HG03060 (cell line): ENCODE measurements at regions not wholly inside any gene's neighbourhood (a gene's known extent, or its start where the extent isn't known, plus 50 kb on each side); places are given as distances from the start of the nearest gene placed in this dataset.
"Not testable (repeated sequence)": the region's sequence is repeated elsewhere in the genome, so short reads cannot be mapped to it uniquely, and the experiment has no call there.

Experiments used
- ATAC-seq: cut with Tn5 transposase; IDR thresholded peaks from one replicate; pipeline ENCODE4 v1.9.1; 2021; ENCODE audit warnings: low read depth, moderate number of reproducible peaks; ENCODE audit not compliant: unreplicated experiment

DNA sequence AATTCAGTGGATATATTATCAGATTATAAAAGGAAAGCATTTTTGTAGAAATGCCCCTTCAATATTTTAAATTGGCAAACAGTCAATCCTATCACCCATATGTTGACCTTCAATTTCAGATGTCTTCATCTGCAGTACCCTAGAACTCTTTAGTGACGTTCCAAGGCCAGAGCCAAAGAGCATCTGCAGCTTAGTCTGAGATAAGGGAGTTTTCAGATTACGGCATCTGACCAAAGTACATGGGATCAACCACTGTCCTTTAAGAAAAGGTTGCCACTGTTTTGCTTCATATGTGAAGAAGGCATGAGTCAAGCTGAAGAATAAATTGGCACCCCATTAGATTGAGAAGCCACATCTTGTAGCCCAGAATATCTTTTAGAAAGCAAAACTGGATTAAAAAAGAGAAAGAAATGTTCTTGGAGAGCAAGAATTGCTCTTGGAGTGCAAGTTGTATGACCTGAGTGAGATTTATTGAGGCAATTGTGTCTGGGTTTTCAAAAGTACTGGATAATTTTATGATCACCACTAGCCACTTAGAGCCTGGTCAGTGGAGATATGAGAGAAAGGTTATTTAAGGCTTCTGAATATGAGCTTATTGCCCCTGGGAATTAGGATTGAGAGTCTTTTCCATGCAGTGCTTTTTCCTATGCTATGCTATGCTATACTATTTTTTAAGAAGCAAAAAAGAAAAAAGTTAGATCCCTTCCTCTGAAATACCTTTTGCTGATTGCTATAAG, 251.9 kb upstream of the NR3C2 start:
- ATAC-seq = no peak

DNA sequence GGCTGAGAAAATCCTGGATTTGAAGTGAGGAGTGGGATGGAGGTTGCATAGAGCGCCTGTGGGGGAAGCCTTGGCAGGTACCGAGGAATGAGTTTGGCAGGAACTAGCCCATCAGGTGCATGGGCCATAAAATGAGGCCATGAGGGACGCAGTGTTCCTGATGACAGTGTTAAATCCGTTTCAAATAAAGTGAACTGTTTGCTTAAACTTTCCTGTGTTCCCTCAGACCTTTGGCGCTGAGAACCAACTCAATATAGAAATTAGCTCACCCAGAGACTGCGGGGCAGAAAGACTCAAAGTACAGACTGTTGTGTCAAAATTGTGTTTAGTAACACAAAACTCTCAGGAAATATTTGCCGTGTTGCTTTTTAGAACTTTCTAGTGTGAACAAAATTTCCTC, 250.0 kb upstream of the NR3C2 start:
- no peak for ATAC-seq

- ATAC-seq = no peak
Observed at GRCh38 chr4:148686449-148686848, 244.2 kb upstream of the NR3C2 start.

DNA sequence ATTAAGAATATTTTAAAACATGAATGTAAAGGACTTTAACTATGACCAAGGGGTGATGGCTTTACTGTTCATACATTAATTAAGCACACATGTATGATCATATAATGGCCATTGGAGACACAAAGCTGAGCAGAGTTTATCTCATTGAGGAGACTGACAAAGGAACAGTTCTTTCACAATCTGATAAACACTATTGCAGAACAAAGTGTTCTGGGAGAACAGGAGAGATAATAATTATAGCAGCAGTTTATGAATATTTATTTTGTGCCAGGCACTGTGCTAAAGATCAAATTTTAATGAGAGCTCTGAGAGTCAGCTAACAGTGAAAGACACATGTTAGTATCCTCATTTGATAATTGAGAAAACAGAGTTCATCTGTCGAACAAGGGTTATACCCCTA, 242.4 kb upstream of the NR3C2 start:
- no peak for ATAC-seq

- ATAC-seq = no peak
Observed at GRCh38 chr4:148680884-148681283, 238.7 kb upstream of the NR3C2 start.

- ATAC-seq = no peak
Observed at GRCh38 chr4:148676344-148676743, 234.1 kb upstream of the NR3C2 start.

GRCh38 chr4:148674876-148675275, 232.7 kb upstream of the NR3C2 start:
- no peak for ATAC-seq

DNA sequence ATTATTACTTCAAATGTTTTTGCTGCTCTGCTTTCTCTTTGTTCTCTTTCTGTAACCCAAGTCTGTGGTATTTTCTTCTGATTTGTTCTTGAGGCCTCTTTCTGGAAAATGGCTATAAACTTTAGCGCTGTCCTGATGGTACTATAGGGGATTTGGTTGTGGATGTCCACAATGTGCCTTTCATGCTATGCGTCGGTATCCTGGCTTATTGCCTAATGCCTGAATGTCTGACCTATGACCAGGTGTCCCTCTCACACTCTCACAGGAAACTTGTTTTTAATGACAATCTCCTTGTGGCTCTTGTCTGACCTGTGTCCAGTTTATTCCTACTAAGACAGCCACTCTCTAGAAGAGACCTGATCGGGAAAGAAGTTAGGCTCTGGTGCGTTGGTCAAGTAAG, 222.4 kb upstream of the NR3C2 start:
- ATAC-seq = no peak

GRCh38 chr4:148654131-148654530, 211.9 kb upstream of the NR3C2 start:
- no peak for ATAC-seq

- ATAC-seq = no peak
Observed at GRCh38 chr4:148653681-148654080, 211.5 kb upstream of the NR3C2 start.

GRCh38 chr4:148651991-148652390, 209.8 kb upstream of the NR3C2 start:
- no peak for ATAC-seq

- ATAC-seq = no peak
Observed at GRCh38 chr4:148649652-148650331, 207.6 kb upstream of the NR3C2 start.

DNA sequence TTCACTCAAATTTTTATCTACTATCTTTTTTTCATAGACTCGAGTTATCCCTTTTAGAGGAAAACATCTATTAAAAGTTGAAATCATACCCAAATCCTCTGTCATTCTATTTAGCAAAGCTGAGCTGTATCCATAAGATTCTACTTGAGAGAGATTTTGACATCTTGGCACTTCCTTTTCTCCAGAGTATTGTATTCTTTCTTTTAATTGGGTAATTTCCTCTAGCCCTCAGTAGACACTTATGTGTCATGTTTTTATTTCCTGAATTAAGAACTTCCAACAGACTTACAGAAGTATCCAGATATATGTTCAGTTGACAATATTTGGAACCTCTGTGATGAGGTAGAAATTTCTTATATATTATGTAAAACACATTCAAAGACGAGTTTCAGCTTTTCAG, 201.6 kb upstream of the NR3C2 start:
- no peak for ATAC-seq

DNA sequence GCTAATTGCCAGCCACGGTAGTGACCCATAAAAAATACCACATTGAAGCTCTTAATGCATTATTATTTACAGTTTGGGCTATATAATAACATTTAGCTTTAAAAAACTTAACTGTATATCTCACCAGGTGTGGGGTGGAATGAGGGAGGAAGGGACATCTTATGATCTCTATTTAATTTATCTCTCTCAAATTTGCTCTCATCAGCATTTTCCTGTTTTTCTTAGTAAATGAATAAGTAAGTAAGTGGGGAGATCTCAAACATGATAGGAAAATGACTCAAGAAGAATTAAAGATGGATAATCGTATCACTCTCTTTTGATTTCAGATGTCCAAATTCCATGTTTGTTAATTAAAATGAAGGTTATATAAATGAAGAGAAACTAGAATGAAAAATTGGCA, 200.7 kb upstream of the NR3C2 start:
- no peak for ATAC-seq

DNA sequence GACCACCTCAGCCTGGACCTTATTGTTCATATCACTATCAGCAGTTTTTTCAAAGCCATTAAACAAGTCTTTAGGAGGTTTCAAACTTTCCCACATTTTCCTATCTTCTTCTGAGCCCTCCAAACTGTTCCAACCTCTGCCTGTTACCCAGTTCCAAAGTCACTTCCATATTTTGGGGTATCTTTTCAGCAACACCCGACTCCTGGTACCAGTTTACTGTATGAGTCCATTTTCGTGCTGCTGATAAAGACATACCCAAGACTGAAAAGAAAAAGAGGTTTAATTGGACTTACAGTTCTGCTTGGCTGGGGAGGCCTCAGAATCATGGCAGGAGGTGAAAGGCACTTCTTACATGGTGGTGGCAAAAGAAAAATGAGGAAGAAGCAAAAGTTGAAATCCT, 195.9 kb upstream of the NR3C2 start:
- ATAC-seq = not testable (repeated sequence)

GRCh38 chr4:148637453-148637852, 195.2 kb upstream of the NR3C2 start:
- ATAC-seq = not testable (repeated sequence)

DNA sequence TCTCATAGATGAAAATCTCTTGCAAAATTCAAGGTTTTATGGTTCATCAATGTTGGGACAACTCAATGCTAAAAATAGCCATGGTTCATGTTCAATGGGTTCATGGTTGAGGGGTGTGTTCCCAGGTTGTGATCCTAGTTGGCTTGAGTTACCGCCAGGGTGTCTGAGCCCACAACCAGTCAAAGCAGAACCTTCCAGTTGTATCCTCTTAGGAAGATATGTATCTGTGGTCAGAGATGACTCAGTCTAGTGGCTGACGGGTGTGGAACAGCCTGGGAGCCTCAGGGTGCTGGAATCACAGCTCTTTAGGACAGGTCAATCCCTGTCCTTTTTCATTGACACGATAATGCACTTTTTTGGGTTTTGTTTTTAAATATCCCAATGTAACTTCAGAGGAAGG, 192.3 kb upstream of the NR3C2 start:
- ATAC-seq = no peak

DNA sequence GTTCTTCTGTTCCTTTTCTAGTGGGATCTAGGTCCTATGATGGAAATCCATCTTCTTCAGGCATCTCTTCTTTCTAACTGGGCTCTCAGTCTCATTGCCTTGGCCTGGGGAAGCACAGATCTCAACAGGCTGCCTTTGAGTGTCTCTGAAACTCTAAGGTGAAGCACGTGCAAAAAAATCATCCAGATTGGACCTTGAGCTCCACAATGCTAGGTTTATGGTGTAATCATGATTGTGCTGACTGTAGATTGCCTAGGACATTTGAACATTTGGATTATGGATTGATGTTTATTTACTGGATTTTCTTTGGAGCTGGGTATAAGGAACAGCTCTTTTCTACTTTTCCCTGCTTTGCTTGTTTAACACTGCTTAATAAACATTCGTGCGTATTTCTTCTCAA, 191.5 kb upstream of the NR3C2 start:
- ATAC-seq = no peak

GRCh38 chr4:148632476-148632875, 190.3 kb upstream of the NR3C2 start:
- ATAC-seq = no peak

- ATAC-seq = no peak
Observed at GRCh38 chr4:148630051-148630450, 187.8 kb upstream of the NR3C2 start.

DNA sequence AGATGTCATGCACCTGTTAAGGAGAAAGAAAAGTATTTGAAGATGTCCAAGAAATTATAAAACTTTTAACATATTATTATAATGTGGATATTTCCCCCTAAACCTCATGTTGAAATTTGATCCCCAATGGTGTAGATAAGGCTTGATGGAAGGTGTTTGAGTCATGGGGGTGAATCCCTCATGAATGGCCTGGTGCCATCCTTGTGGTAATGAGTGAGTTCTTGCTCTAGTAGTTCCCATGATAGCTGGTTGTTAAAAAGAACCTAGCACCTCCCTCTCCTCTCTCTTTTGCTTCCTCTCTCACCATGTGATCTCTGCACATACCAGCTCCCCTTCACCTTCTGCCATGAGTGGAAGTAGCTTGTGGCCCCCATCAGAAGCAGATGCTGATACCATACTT, 176.6 kb upstream of the NR3C2 start:
- no peak for ATAC-seq

GRCh38 chr4:148608968-148609367, 166.8 kb upstream of the NR3C2 start:
- ATAC-seq = no peak
